K562 (cell line): ENCODE measurements at regions not wholly inside any gene's neighbourhood (a gene's known extent, or its start where the extent isn't known, plus 50 kb on each side); places are given as distances from the start of the nearest gene placed in this dataset.

Experiments used
- ATAC-seq: fragments of 200-7000 bp; cut with Tn5 transposase; 3 replicates; pipeline ENCODE4 v1.9.1; 2020; ENCODE audit warnings: moderate library complexity
- BruUV-seq: library from RNA; stranded (reverse); fragments of 400-500 nt; replicated peaks from 2 replicates; lab custom pipeline; 2021; lab: Mats Ljungman, UMichigan
- CTCF ChIA-PET: fragments of 300-600 bp; formaldehyde crosslinking; extraction: SDS; loops from one replicate; lab custom pipeline; 2021; ENCODE audit warnings: low intra/inter-chr PET ratio; lab: Yijun Ruan, JAX
- POLR2A ChIA-PET: fragments of 300-600, 350-650 bp; sonication (Branson Sonifier 250); formaldehyde crosslinking; extraction: SDS; loops from one replicate; lab custom pipeline; 2021; ENCODE audit warnings: antibody characterized with exemption, inconsistent platforms; lab: Yijun Ruan, JAX
- DNase-seq, 4 experiments: peaks; one replicate each; pipeline versions ENCODE4 v3.0.0 to v3.0.0-alpha.2; 2011 to 2018; ENCODE audit warnings: low spot score in 3 of 4, mixed read lengths in 3 of 4; ENCODE audit errors: extremely low read depth in 1 of 4
- FAIRE-seq: peaks from 2 replicates; lab custom pipeline; 2011; peaks lifted over from hg19 to GRCh38; lab: Jason Lieb, UNC
- H2AFZ ChIP-seq: 2 replicates; pipeline ENCODE4 v1.6.0; 2011; ENCODE audit warnings: low read depth, low read length, control low read depth, inconsistent platforms
- H3K27ac ChIP-seq: fragments of 200-600 bp; 3 replicates; pipeline ENCODE4 v1.8.0; 2011; ENCODE audit warnings: low read depth, mild to moderate bottlenecking, control low read depth, inconsistent platforms, low read length, moderate library complexity, mixed read lengths; ENCODE audit errors: extremely low read depth
- H3K27me3 ChIP-seq, 2 experiments: fragments of 300-600 bp in 1 of 2; 2 replicates in 1 of 2; 3 replicates in 1 of 2; pipeline versions ENCODE4 v1.6.0 to v1.8.0; 2011; ENCODE audit warnings: inconsistent platforms in 2 of 2, low read length in 2 of 2, mild to moderate bottlenecking in 1 of 2, mixed read lengths in 1 of 2, moderate library complexity in 1 of 2; ENCODE audit not compliant: control insufficient read depth in 2 of 2, insufficient read depth in 2 of 2
- H3K36me3 ChIP-seq: fragments of 300-600 bp; 3 replicates; pipeline ENCODE4 v1.8.0; 2011; ENCODE audit warnings: mild to moderate bottlenecking, low read length, inconsistent platforms; ENCODE audit not compliant: control insufficient read depth, insufficient read depth
- H3K4me1 ChIP-seq, 2 experiments: fragments of 200-600 bp in 1 of 2; replicated peaks in 1 of 2; 2 replicates in 1 of 2; 3 replicates in 1 of 2; pipeline versions ENCODE4 v1.5.1 to v1.8.0; 2011; ENCODE audit warnings: inconsistent platforms in 2 of 2, low read length in 2 of 2, mild to moderate bottlenecking in 1 of 2, mixed read lengths in 1 of 2, moderate library complexity in 1 of 2; ENCODE audit not compliant: control insufficient read depth in 2 of 2, insufficient read depth in 2 of 2
- H3K4me2 ChIP-seq: 2 replicates; pipeline ENCODE4 v1.6.1; 2011; ENCODE audit warnings: low read length, control low read depth, inconsistent platforms, mixed read lengths; ENCODE audit not compliant: insufficient read depth
- H3K4me3 ChIP-seq: fragments of 200-600 bp; sonication (generic), shearing (Covaris generic); 2 replicates; pipeline ENCODE4 v1.5.1; 2016; ENCODE audit warnings: control low read depth, inconsistent platforms
- H3K79me2 ChIP-seq: fragments of 200-600 bp; 3 replicates; pipeline ENCODE4 v1.8.0; 2011; ENCODE audit warnings: low read length, inconsistent platforms; ENCODE audit not compliant: control insufficient read depth, insufficient read depth
- H3K9ac ChIP-seq, 2 experiments: 2 replicates each; pipeline versions ENCODE4 v1.6.0 to v1.6.1; 2011; ENCODE audit warnings: low read depth in 2 of 2, low read length in 2 of 2, control low read depth in 1 of 2, inconsistent platforms in 1 of 2, mild to moderate bottlenecking in 1 of 2, mixed read lengths in 1 of 2; ENCODE audit not compliant: insufficient read depth in 1 of 2
- H3K9me1 ChIP-seq: one replicate; pipeline ENCODE4 v1.6.0; 2011; ENCODE audit warnings: inconsistent platforms, mild to moderate bottlenecking, low read length, moderate library complexity; ENCODE audit not compliant: control insufficient read depth, insufficient read depth
- H3K9me3 ChIP-seq: replicated peaks from 2 replicates; pipeline ENCODE4 v1.5.1; 2011; ENCODE audit warnings: low read depth, low read length, inconsistent platforms; ENCODE audit not compliant: control insufficient read depth, insufficient read depth
- H4K20me1 ChIP-seq: replicated peaks from 2 replicates; pipeline ENCODE4 v1.6.1; 2011; ENCODE audit warnings: low read length, inconsistent platforms, mixed read lengths; ENCODE audit not compliant: control insufficient read depth, insufficient read depth
- ATF3 ChIP-seq, 2 experiments: fragments of 450-650 bp in 1 of 2; sonication (generic) in 1 of 2; formaldehyde crosslinking in 1 of 2; IDR thresholded peaks in 1 of 2; conservative IDR thresholded peaks in 1 of 2; 2 replicates each; pipeline versions ENCODE4 v1.6.1 to v1.8.1; 2016 to 2023; ENCODE audit warnings: mild to moderate bottlenecking in 2 of 2, moderate library complexity in 2 of 2, inconsistent platforms in 1 of 2, missing genetic modification reagents in 1 of 2
- COPS2 ChIP-seq: fragments of 450-650 bp; conservative IDR thresholded peaks from 2 replicates; pipeline ENCODE4 v1.6.1; 2016; ENCODE audit warnings: mild to moderate bottlenecking, moderate library complexity
- CREB3L1 ChIP-seq: fragments of 450-650 bp; IDR thresholded peaks from 2 replicates; pipeline ENCODE4 v1.6.1; 2014; ENCODE audit warnings: low read depth, mild to moderate bottlenecking, moderate library complexity, borderline replicate concordance
- NR1H2 ChIP-seq: sonication (generic); formaldehyde crosslinking; IDR thresholded peaks from 2 replicates; pipeline ENCODE4 v1.4.0; 2020; ENCODE audit warnings: mild to moderate bottlenecking, missing genetic modification reagents
- ZBTB5 ChIP-seq: fragments of 450-650 bp; IDR thresholded peaks from 2 replicates; pipeline ENCODE4 v1.6.1; 2017; ENCODE audit warnings: antibody characterized with exemption
- ZNF324 ChIP-seq: fragments of 250-450 bp; sonication (Bioruptor Pico); IDR thresholded peaks from 2 replicates; pipeline ENCODE4 v1.4.0; 2020; ENCODE audit warnings: mild to moderate bottlenecking
- ZNF696 ChIP-seq: fragments of 250-450 bp; sonication (Bioruptor Pico); conservative IDR thresholded peaks from 2 replicates; pipeline ENCODE4 v1.4.0; 2020; ENCODE audit warnings: mild to moderate bottlenecking, moderate library complexity
- ZNF717 ChIP-seq: fragments of 250-450 bp; sonication (Bioruptor Pico); IDR thresholded peaks from 2 replicates; pipeline ENCODE4 v1.5.0; 2021
- WGBS: fragments of 100-300 bp; shearing (Covaris generic); methylation state at CpG from one replicate; pipeline ENCODE4 v1.1.6; 2016; ENCODE audit warnings: low coverage, mixed read lengths; ENCODE audit not compliant: insufficient coverage; ENCODE audit errors: missing lambda C conversion rate; 5-methylcytosine and 5-hydroxymethylcytosine counted together
- in situ Hi-C: fragments of 300-500 bp; cut with MboI; formaldehyde crosslinking; loops from 4 replicates; pipeline ENCODE4 v1.15.0; 2018; ENCODE audit warnings: inconsistent platforms, mixed read lengths
- intact Hi-C: fragments of 100-400 bp; cut with micrococcal nuclease; formaldehyde crosslinking; loops from 2 replicates; pipeline ENCODE4 v1.14.2; 2022

- ATAC-seq (no peak), FAIRE-seq (no peak), DNase-seq (no peak)
- Histone ChIP-seq H4K20me1 (no peaks in the 10 kb centered on the region), H3K4me1 (no peaks in the 10 kb centered on the region), H3K27me3 (peaks cover 0 to 5% of the 10 kb centered on the region in 2 experiments; a peak in 3 of 5 replicates), H2AFZ (no peak overlapping the region), H3K27ac (no peak overlapping the region), H3K9me1 (no peaks in the 10 kb centered on the region), H3K79me2 (no peaks in the 10 kb centered on the region), H3K9ac (no peak overlapping the region), H3K4me2 (no peak overlapping the region), H3K4me3 (no peak overlapping the region), H3K9me3 (no peaks in the 10 kb centered on the region), H3K36me3 (no peaks in the 10 kb centered on the region)
- WGBS: under 1% methylated on average over 9 of the region's 9 CpGs
- TF ChIP-seq ZNF696 (CRISPR knock-in tag) (no peak), COPS2 (no peak), NR1H2 (no peak), ZNF717 (CRISPR knock-in tag) (no peak), CREB3L1 (no peak), ATF3 (IDR thresholded peaks at IDR 0.05) (no peak), ATF3 (CRISPR knock-in tag; conservative IDR thresholded peaks at IDR 0.05) (no peak), ZNF324 (CRISPR knock-in tag) (no peak), ZBTB5 (no peak)
- intact Hi-C loops (no loop called here), in situ Hi-C loops (no loop called here)
- ChIA-PET POLR2A (interaction anchor here (0.7 to 1.1 kb wide), 3 partner anchors 14 to 470 kb away, joined by 3 to 5 read pairs (median 3); no protein-coding TSS in a partner anchor), CTCF (no interaction called here)
- no TSS peak for BruUV-seq
Observed at GRCh38 chr2:172350839-172351479, 76.4 kb upstream of the ITGA6 start.
